ENCODE measurements at regions not wholly inside any gene's neighbourhood (a gene's known extent, or its start where the extent isn't known, plus 50 kb on each side); places are given as distances from the start of the nearest gene placed in this dataset.

GRCh38 chr10:109727436-109727835, 195.9 kb downstream of the XPNPEP1 start:
- Histone ChIP-seq H3F3A (ENCODE audit: insufficient read depth) (no peaks in the 10 kb centered on the region), H3K4me3 (no peak overlapping the region), H3K79me2 (ENCODE audit: insufficient read depth) (no peaks in the 10 kb centered on the region), H4K20me1 (ENCODE audit: insufficient read depth) (no peaks in the 10 kb centered on the region), H3K36me3 (ENCODE audit: low read depth) (no peaks in the 10 kb centered on the region), H3K27me3 (replicated peaks; ENCODE audit: insufficient read depth) (no peaks in the 10 kb centered on the region), H3K27ac (no peak overlapping the region), H3K9me3 (ENCODE audit: low read depth) (no peaks in the 10 kb centered on the region), H3K9me2 (ENCODE audit: insufficient read depth) (no peaks in the 10 kb centered on the region), H2AFZ (no peak overlapping the region), H3K4me2 (ENCODE audit: unreplicated experiment) (no peak overlapping the region), H3K9ac (no peak overlapping the region), H3K4me1 (ENCODE audit: insufficient read depth) (no peaks in the 10 kb centered on the region)
- in situ Hi-C loops (cut with MboI), result no loop called here
- 0% methylated on average over 1 of the region's 1 CpG for WGBS, 2 experiments (ENCODE audit: low coverage in 1 of 2, low lambda C conversion rate in 2 of 2, missing lambda C conversion rate in 2 of 2)
- TF ChIP-seq EZH2 (IDR thresholded peaks at IDR 0.05; ENCODE audit: insufficient read depth, poor library complexity, severe bottlenecking) (no peak), EZH2phosphoT487 (IDR thresholded peaks at IDR 0.05; ENCODE audit: insufficient read depth, low read depth) (no peak)
- DNase-seq, result no peak

GRCh38 chr10:109726473-109726872, 196.8 kb downstream of the XPNPEP1 start:
- in situ Hi-C loops (cut with MboI), result no loop called here
- no peaks in the 10 kb centered on the region for H3K9me2 ChIP-seq (ENCODE audit: insufficient read depth)
- no peak for DNase-seq
- H2AFZ ChIP-seq, result no peak overlapping the region
- no peaks in the 10 kb centered on the region for H3K4me1 ChIP-seq (ENCODE audit: insufficient read depth)
- no peak overlapping the region for H3K4me3 ChIP-seq
- no peaks in the 10 kb centered on the region for H3K9me3 ChIP-seq (ENCODE audit: low read depth)
- TF ChIP-seq EZH2phosphoT487 (IDR thresholded peaks at IDR 0.05; ENCODE audit: insufficient read depth, low read depth) (no peak), EZH2 (IDR thresholded peaks at IDR 0.05; ENCODE audit: insufficient read depth, poor library complexity, severe bottlenecking) (no peak)
- no peaks in the 10 kb centered on the region for H3K79me2 ChIP-seq (ENCODE audit: insufficient read depth)
- no peak overlapping the region for H3K4me2 ChIP-seq (ENCODE audit: unreplicated experiment)
- 11 to 17% methylated on average over 2 of the region's 2 CpGs for WGBS, 2 experiments (ENCODE audit: low coverage in 1 of 2, low lambda C conversion rate in 2 of 2, missing lambda C conversion rate in 2 of 2)
- H3K36me3 ChIP-seq (ENCODE audit: low read depth), result no peaks in the 10 kb centered on the region
- H3K9ac ChIP-seq, result no peak overlapping the region
- H3K27ac ChIP-seq, result no peak overlapping the region
- no peaks in the 10 kb centered on the region for H4K20me1 ChIP-seq (ENCODE audit: insufficient read depth)
- no peaks in the 10 kb centered on the region for H3F3A ChIP-seq (ENCODE audit: insufficient read depth)
- H3K27me3 ChIP-seq (replicated peaks; ENCODE audit: insufficient read depth), result no peaks in the 10 kb centered on the region

DNA sequence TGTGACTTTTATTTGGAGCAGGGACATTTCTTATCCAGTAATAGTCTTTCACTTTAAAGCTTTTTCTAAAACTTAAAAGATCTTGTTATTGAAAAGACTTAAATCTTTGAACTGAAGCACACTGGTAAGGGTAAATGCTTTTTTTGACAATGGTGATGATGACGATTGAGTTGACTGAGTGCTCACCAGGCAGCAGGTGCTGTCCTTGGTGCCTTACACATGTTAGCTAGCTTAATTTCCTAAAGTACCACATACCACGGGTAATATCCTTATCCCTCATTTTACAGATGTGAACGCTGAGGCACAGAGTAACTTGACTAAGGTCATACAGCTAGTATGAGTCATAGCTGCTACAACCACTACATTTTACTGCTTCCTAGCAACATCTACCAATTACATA, 200.0 kb downstream of the XPNPEP1 start:
- Histone ChIP-seq H3K36me3 (ENCODE audit: low read depth) (no peaks in the 10 kb centered on the region), H3K9me2 (ENCODE audit: insufficient read depth) (no peaks in the 10 kb centered on the region), H3K27ac (no peak overlapping the region)

DNA sequence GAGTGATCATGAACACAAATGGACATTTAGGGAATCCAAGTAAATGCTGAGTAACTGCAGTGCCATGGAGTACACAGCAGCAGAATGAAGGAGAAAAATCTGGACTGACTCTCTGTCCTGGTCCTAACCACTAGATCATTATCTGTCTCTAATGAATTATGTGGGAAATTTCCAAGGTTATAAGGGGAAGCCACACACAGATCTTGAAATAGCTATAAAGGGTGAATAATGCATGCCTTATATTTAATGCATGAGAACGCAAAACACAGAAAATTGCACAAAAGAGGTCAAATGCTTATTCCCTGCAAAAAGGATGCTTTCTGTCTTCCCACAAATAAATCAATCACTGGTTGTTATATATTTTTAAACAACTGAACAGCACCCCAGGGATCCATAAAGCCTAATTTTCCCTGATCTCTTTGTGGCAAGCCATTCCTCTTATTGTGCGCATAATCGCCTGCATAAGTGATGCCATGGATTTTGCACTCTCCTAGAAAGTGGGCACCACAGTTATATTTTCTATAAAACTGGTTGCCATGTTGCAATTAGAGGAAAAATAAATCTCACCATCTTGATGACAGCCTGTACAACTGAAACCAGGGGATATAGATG, 201.8 kb downstream of the XPNPEP1 start:
- no peaks in the 10 kb centered on the region for H3K9me2 ChIP-seq (ENCODE audit: insufficient read depth)
- H3K4me3 ChIP-seq, result no peak overlapping the region
- DNase-seq, result no peak
- no peak overlapping the region for H3K27ac ChIP-seq
- no peaks in the 10 kb centered on the region for H4K20me1 ChIP-seq (ENCODE audit: insufficient read depth)
- WGBS, 2 experiments (ENCODE audit: low coverage in 1 of 2, low lambda C conversion rate in 2 of 2, missing lambda C conversion rate in 2 of 2), result 74 to 92% methylated on average over 3 of the region's 3 CpGs
- TF ChIP-seq EZH2phosphoT487 (IDR thresholded peaks at IDR 0.05; ENCODE audit: insufficient read depth, low read depth) (no peak), EZH2 (IDR thresholded peaks at IDR 0.05; ENCODE audit: insufficient read depth, poor library complexity, severe bottlenecking) (no peak)
- H3K4me2 ChIP-seq (ENCODE audit: unreplicated experiment), result no peak overlapping the region
- H3F3A ChIP-seq (ENCODE audit: insufficient read depth), result no peaks in the 10 kb centered on the region
- no peaks in the 10 kb centered on the region for H3K36me3 ChIP-seq (ENCODE audit: low read depth)
- H3K27me3 ChIP-seq (replicated peaks; ENCODE audit: insufficient read depth), result no peaks in the 10 kb centered on the region
- H3K9me3 ChIP-seq (ENCODE audit: low read depth), result no peaks in the 10 kb centered on the region
- in situ Hi-C loops (cut with MboI), result no loop called here
- H2AFZ ChIP-seq, result no peak overlapping the region
- H3K79me2 ChIP-seq (ENCODE audit: insufficient read depth), result no peaks in the 10 kb centered on the region
- no peak overlapping the region for H3K9ac ChIP-seq
- H3K4me1 ChIP-seq (ENCODE audit: insufficient read depth), result no peaks in the 10 kb centered on the region

More for the DNA sequence above, 200.0 kb downstream of the XPNPEP1 start:
- Histone ChIP-seq H3K27me3 (replicated peaks; ENCODE audit: insufficient read depth) (no peaks in the 10 kb centered on the region), H3K9me3 (ENCODE audit: low read depth) (no peaks in the 10 kb centered on the region), H2AFZ (no peak overlapping the region), H3K4me2 (ENCODE audit: unreplicated experiment) (no peak overlapping the region), H3K79me2 (ENCODE audit: insufficient read depth) (no peaks in the 10 kb centered on the region), H3K9ac (no peak overlapping the region), H4K20me1 (ENCODE audit: insufficient read depth) (no peaks in the 10 kb centered on the region), H3K4me1 (ENCODE audit: insufficient read depth) (no peaks in the 10 kb centered on the region), H3F3A (ENCODE audit: insufficient read depth) (no peaks in the 10 kb centered on the region), H3K4me3 (no peak overlapping the region)
- in situ Hi-C loops (cut with MboI), result no loop called here
- DNase-seq, result no peak
- TF ChIP-seq EZH2phosphoT487 (IDR thresholded peaks at IDR 0.05; ENCODE audit: insufficient read depth, low read depth), result no peak
- no peak for TF ChIP-seq EZH2 (IDR thresholded peaks at IDR 0.05; ENCODE audit: insufficient read depth, poor library complexity, severe bottlenecking)
- 29 to 39% methylated on average over 3 of the region's 3 CpGs for WGBS, 2 experiments (ENCODE audit: low coverage in 1 of 2, low lambda C conversion rate in 2 of 2, missing lambda C conversion rate in 2 of 2)

Data from GM23248 (cell line).